ENCODE measurements at regions not wholly inside any gene's neighbourhood (a gene's known extent, or its start where the extent isn't known, plus 50 kb on each side); places are given as distances from the start of the nearest gene placed in this dataset.

- DNase-seq (ENCODE audit: low spot score), result no peak
Observed at GRCh38 chr3:66748175-66748876, 247.5 kb upstream of the LRIG1 start.

GRCh38 chr3:66751842-66752241 lies 246.3 kb upstream of the KBTBD8 start:
- no peak for DNase-seq (ENCODE audit: low spot score)

GRCh38 chr3:66753670-66754069 lies 244.4 kb upstream of the KBTBD8 start:
- no peak for DNase-seq (ENCODE audit: low spot score)

- no peak for DNase-seq (ENCODE audit: low spot score)
Observed at GRCh38 chr3:66754613-66755012, 243.5 kb upstream of the KBTBD8 start.

GRCh38 chr3:66755924-66756323 lies 242.2 kb upstream of the KBTBD8 start:
- no peak for DNase-seq (ENCODE audit: low spot score)

- DNase-seq (ENCODE audit: low spot score), result no peak
Observed at GRCh38 chr3:66756468-66757036, 241.6 kb upstream of the KBTBD8 start.

GRCh38 chr3:66761093-66761780 lies 236.9 kb upstream of the KBTBD8 start:
- no peak for DNase-seq (ENCODE audit: low spot score)

GRCh38 chr3:66762916-66763693 lies 235.0 kb upstream of the KBTBD8 start:
- no peak for DNase-seq (ENCODE audit: low spot score)

GRCh38 chr3:66778107-66778506 lies 220.0 kb upstream of the KBTBD8 start:
- DNase-seq (ENCODE audit: low spot score), result no peak

- no peak for DNase-seq (ENCODE audit: low spot score)
Observed at GRCh38 chr3:66778777-66779176, 219.3 kb upstream of the KBTBD8 start.

- no peak for DNase-seq (ENCODE audit: low spot score)
Observed at GRCh38 chr3:66785191-66785909, 212.8 kb upstream of the KBTBD8 start.

- no peak for DNase-seq (ENCODE audit: low spot score)
Observed at GRCh38 chr3:66789580-66790237, 208.4 kb upstream of the KBTBD8 start.

- DNase-seq (ENCODE audit: low spot score), result no peak
Observed at GRCh38 chr3:66792086-66792485, 206.0 kb upstream of the KBTBD8 start.

GRCh38 chr3:66795365-66795764 lies 202.7 kb upstream of the KBTBD8 start:
- DNase-seq (ENCODE audit: low spot score), result no peak

GRCh38 chr3:66796343-66796742 lies 201.8 kb upstream of the KBTBD8 start:
- no peak for DNase-seq (ENCODE audit: low spot score)

- DNase-seq (ENCODE audit: low spot score), result no peak
Observed at GRCh38 chr3:66797889-66798560, 200.1 kb upstream of the KBTBD8 start.

GRCh38 chr3:66800941-66801545 lies 197.1 kb upstream of the KBTBD8 start:
- no peak for DNase-seq (ENCODE audit: low spot score)

- DNase-seq (ENCODE audit: low spot score), result no peak
Observed at GRCh38 chr3:66803206-66803605, 194.9 kb upstream of the KBTBD8 start.

GRCh38 chr3:66803721-66804695 lies 194.1 kb upstream of the KBTBD8 start:
- DNase-seq (ENCODE audit: low spot score), result no peak

Measured in D341Med (cell line).